ENCODE measurements at regions not wholly inside any gene's neighbourhood (a gene's known extent, or its start where the extent isn't known, plus 50 kb on each side); places are given as distances from the start of the nearest gene placed in this dataset.

GRCh38 chr5:82745016-82745415 is 332.2 kb downstream of the TMEM167A start:
- intact Hi-C loops (cut with micrococcal nuclease): no loop called here
- H3K9me3 Mint-ChIP-seq: peaks cover 2% of the 10 kb centered on the region
- H3K36me3 Mint-ChIP-seq (ENCODE audit: low read depth): no peaks in the 10 kb centered on the region
- no peak overlapping the region for H3K27ac Mint-ChIP-seq
- H3K27me3 Mint-ChIP-seq: no peaks in the 10 kb centered on the region
- peaks cover 18% of the 10 kb centered on the region for H3K4me1 Mint-ChIP-seq (ENCODE audit: low read depth)
- no peak overlapping the region for H3K4me3 Mint-ChIP-seq
- ATAC-seq (no peak), DNase-seq (no peak)
- TF ChIP-seq, protein P1, sequence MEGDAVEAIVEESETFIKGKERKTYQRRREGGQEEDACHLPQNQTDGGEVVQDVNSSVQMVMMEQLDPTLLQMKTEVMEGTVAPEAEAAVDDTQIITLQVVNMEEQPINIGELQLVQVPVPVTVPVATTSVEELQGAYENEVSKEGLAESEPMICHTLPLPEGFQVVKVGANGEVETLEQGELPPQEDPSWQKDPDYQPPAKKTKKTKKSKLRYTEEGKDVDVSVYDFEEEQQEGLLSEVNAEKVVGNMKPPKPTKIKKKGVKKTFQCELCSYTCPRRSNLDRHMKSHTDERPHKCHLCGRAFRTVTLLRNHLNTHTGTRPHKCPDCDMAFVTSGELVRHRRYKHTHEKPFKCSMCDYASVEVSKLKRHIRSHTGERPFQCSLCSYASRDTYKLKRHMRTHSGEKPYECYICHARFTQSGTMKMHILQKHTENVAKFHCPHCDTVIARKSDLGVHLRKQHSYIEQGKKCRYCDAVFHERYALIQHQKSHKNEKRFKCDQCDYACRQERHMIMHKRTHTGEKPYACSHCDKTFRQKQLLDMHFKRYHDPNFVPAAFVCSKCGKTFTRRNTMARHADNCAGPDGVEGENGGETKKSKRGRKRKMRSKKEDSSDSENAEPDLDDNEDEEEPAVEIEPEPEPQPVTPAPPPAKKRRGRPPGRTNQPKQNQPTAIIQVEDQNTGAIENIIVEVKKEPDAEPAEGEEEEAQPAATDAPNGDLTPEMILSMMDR (IDR thresholded peaks at IDR 0.05): no peak
- CTCF ChIA-PET: no interaction called here
- POLR2A ChIA-PET: no interaction called here

DNA sequence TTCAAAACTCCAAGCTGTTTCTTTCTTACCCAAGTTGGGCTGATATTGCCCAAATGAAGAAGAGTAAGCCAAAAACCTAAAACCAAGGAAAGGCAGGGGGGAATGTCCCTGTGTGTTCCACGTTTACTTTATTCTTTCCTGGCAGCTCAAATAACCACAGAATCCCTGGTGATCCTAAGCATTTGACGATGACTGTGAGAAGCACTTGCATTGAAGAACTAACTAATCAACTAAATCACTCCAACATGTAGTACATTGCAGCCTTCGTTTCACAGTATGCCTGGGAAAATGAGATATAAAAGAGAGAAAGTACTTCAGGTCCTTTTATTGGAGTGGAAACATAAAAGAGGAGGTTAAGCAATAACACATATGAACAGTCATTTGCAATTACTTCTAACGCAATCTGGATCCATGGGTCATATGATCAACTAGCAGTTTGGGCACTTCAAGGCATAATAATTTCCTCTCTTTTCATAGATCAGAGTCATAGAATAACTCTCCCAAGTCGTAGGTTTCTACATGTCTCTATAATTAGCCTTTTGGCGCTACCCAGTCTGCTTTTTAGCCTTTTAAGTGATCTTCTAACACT is 338.4 kb downstream of the TMEM167A start:
- intact Hi-C loops (cut with micrococcal nuclease): no loop called here
- ChIA-PET POLR2A (interaction anchor here (0.6 kb wide), 1 partner anchor 515 kb away, joined by 3 read pairs; no protein-coding TSS in a partner anchor), CTCF (no interaction called here)
- DNase-seq (no peak), ATAC-seq (no peak)
- H3K27ac Mint-ChIP-seq: no peak overlapping the region
- no peaks in the 10 kb centered on the region for H3K27me3 Mint-ChIP-seq
- H3K9me3 Mint-ChIP-seq: no peaks in the 10 kb centered on the region
- H3K4me3 Mint-ChIP-seq: no peak overlapping the region
- H3K4me1 Mint-ChIP-seq (ENCODE audit: low read depth): peaks cover 10% of the 10 kb centered on the region
- H3K36me3 Mint-ChIP-seq (ENCODE audit: low read depth): no peaks in the 10 kb centered on the region
- TF ChIP-seq, protein P1 (IDR thresholded peaks at IDR 0.05): no peak

DNA sequence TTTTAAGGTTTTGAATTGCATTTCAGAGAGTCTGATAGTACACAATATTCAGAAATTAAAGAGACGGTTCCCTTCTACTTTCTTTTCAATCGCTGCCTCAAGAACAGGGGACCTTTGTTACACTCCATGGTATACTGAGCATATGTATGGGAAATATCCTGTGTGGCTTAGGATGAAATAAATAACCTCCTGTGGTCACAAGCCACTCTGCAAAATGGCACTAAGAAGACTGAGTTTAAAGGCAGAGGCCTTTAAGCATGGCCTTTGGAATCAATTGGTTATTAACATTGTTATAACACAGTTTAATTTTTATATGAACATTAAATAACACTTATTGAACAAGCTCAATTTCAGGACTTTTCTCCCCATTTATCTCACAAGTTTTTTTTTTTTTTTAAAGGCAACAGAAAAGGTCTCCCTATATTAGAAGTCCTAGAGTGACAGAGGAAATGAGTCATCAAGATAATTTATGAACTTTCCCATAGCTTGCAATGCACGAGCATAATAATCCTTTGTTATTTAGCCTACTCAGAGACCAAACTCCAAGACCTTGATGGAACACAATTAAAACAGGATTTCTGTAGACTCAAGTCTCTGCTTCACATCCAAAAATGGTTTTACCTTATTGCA is 341.9 kb downstream of the TMEM167A start:
- POLR2A ChIA-PET: no interaction called here

DNA sequence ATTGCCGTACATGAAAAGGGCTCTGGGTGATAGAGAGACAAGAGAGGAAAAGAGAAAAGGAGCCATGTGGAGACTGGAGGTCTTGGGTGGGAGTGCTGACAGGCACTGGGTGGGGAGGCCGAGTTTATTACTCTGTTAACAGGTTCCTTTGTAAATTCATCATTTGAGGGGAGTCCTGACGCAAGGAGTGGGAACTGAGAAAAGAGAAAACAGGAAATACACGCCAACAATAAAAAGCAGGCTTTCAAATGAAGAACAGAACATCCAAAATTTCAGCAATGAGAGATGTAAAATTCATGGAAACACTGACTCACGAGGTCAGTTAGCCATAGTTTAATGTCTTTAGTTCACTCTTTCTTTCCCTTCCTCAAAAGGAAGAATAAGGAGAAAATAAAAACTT is 342.8 kb downstream of the TMEM167A start:
- H3K27me3 Mint-ChIP-seq: no peaks in the 10 kb centered on the region
- H3K27ac Mint-ChIP-seq: no peak overlapping the region
- TF ChIP-seq, protein P1 (IDR thresholded peaks at IDR 0.05): no peak
- intact Hi-C loops (cut with micrococcal nuclease): no loop called here
- DNase-seq (no peak), ATAC-seq (no peak)
- peaks cover 10% of the 10 kb centered on the region for H3K4me1 Mint-ChIP-seq (ENCODE audit: low read depth)
- H3K9me3 Mint-ChIP-seq: no peaks in the 10 kb centered on the region
- no peaks in the 10 kb centered on the region for H3K36me3 Mint-ChIP-seq (ENCODE audit: low read depth)
- H3K4me3 Mint-ChIP-seq: no peak overlapping the region
- POLR2A ChIA-PET: no interaction called here
- CTCF ChIA-PET: no interaction called here

More for the DNA sequence above, 341.9 kb downstream of the TMEM167A start:
- DNase-seq: no peak
- CTCF ChIA-PET: interaction anchor here (0.6 to 0.7 kb wide), 2 partner anchors 509 to 874 kb away, joined by 3 to 4 read pairs; no protein-coding TSS in a partner anchor
- TF ChIP-seq, protein P1 (IDR thresholded peaks at IDR 0.05): no peak
- Mint-ChIP-seq H3K27ac (no peak overlapping the region), H3K27me3 (no peaks in the 10 kb centered on the region), H3K4me3 (no peak overlapping the region), H3K4me1 (ENCODE audit: low read depth) (peaks cover 10% of the 10 kb centered on the region), H3K9me3 (no peaks in the 10 kb centered on the region), H3K36me3 (ENCODE audit: low read depth) (no peaks in the 10 kb centered on the region)
- intact Hi-C loops (cut with micrococcal nuclease): no loop called here
- ATAC-seq: no peak

DNA sequence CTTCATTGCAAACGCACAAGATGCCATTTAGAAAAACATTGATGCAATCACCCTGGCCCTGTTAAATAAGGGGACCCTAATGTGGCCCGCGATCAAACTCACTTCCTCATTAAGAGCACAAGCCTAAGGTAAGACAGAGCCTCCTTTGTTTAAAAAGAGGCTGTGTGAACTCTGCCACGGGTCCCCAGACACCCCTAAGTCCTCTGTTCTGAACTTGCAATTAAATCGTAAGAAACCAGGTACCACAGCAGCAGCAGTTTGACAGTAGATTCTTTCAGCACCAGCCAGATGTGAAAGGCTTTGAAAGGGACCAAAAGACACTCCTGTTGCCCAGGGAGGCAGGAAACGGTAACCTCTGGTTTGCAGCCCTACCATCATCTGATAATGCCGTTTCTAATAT is 346.3 kb downstream of the TMEM167A start:
- TF ChIP-seq, protein P1 (IDR thresholded peaks at IDR 0.05): no peak
- ATAC-seq: no peak
- DNase-seq: no peak
- H3K4me1 Mint-ChIP-seq (ENCODE audit: low read depth): peaks cover 12% of the 10 kb centered on the region
- H3K9me3 Mint-ChIP-seq: peaks cover 3% of the 10 kb centered on the region
- no peaks in the 10 kb centered on the region for H3K36me3 Mint-ChIP-seq (ENCODE audit: low read depth)
- H3K27me3 Mint-ChIP-seq: no peaks in the 10 kb centered on the region
- intact Hi-C loops (cut with micrococcal nuclease): no loop called here
- H3K4me3 Mint-ChIP-seq: no peak overlapping the region
- CTCF ChIA-PET: no interaction called here
- POLR2A ChIA-PET: no interaction called here
- no peak overlapping the region for H3K27ac Mint-ChIP-seq
